HG03342 (cell line): ENCODE measurements at regions not wholly inside any gene's neighbourhood (a gene's known extent, or its start where the extent isn't known, plus 50 kb on each side); places are given as distances from the start of the nearest gene placed in this dataset.

Experiments used
- ATAC-seq: cut with Tn5 transposase; IDR thresholded peaks from one replicate; pipeline ENCODE4 v1.9.1; 2021; ENCODE audit warnings: mild to moderate bottlenecking, moderate library complexity; ENCODE audit not compliant: unreplicated experiment

- no peak for ATAC-seq
Observed at GRCh38 chr6:126603410-126603809, 263.5 kb downstream of the CENPW start.

GRCh38 chr6:126605089-126605488 lies 265.2 kb downstream of the CENPW start:
- ATAC-seq, result no peak

DNA sequence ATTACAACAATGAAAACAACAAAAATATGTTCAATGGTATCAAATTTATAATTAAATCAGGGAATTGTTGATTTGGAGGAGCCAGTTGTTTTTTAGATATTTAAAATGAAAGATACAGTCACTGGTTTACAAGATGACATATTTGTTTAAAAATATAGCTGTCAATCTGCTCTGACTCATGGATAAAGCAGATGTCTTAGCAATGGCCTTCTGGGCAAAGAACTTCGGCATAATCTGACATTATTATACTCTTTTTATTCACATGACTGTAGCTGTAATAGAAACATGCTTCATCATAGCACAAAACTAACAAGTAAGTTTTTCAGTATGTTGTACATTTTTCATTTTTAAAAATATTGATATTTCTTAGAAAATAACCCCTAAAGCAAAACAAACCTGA lies 267.4 kb downstream of the CENPW start:
- no peak for ATAC-seq

GRCh38 chr6:126608681-126609080 lies 268.8 kb downstream of the CENPW start:
- no peak for ATAC-seq

DNA sequence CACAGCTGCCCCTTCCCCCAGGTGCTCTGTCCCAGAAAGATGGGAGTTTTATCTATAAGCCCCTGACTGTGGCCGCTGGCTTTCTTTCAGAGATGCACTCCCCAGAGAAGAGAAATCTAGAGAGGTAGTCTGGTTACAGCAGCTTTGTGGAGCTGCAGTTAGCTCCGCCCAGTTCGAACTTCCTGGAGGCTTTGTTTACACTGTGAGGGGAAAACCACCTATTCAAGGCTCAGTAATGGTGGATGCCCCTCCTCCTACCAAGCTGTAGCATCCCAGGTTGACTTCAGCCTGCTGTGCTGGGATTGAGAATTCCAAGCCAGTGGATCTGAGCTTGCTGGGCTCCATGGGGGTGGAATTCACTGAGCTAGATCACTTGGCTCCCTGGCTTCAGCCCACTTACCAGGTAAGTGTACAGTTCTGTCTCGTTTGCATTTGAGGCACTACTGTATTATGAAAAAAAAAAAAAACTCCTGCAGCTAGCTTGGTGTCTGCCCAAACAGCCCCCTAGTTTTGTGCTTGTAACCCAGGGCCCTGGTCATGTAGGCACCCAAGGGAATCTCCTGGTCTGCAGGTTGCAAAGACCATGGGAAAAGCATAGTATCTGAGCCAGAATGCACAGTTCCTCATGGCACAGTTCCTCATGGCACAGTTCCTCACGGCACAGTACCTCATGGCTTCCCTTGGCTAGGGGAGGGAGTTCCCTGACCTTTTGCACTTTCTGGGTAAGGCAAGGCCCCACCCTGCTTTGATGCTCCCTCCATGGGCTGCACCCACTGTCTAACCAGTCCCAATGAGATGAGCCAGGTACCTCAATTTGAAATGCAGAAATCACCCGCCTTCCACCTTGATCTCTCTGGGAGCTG lies 275.0 kb downstream of the CENPW start:
- no peak for ATAC-seq

DNA sequence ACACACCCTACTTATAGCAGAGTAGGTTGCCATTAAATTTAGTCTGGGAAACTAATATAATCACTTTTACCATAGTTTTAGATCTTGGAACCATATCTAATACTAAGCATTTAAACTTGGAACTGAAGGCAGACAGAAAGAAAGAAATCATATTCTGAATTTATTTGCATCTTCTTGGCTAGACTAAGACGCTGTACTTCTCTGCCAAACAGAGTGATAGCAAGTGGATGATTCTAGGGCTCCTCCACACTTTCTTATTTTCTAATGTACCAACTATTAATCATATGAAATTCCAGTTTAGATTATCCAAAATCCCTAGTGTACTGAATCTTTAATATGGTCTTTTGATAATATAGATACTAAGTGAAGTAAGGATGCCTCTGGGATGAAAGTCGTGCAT lies 277.0 kb downstream of the CENPW start:
- no peak for ATAC-seq

GRCh38 chr6:126618639-126619343 lies 278.9 kb downstream of the CENPW start:
- no peak for ATAC-seq

GRCh38 chr6:126620719-126621118 lies 280.8 kb downstream of the CENPW start:
- ATAC-seq, result no peak

DNA sequence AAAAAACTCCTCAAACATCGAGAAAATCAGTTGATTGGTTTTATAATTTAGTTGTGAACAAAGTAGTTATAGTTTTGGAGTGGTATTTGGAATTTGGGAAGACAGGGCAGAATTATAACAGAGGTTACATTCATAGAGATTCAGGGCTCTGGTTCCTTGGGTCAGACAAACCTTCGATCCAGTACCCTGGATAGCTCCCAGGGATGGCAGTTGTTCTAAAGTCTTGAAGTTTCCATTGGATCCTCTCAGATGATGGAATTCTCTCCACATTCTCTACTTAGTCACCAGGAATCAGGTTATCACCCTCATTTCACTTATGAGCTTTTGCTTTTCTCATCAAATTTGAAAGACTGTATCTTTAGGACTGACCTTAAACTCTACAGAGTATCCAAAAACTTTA lies 285.1 kb downstream of the CENPW start:
- ATAC-seq, result no peak

GRCh38 chr6:126628125-126628524 lies 288.2 kb downstream of the CENPW start:
- ATAC-seq, result peak; percentile 73

DNA sequence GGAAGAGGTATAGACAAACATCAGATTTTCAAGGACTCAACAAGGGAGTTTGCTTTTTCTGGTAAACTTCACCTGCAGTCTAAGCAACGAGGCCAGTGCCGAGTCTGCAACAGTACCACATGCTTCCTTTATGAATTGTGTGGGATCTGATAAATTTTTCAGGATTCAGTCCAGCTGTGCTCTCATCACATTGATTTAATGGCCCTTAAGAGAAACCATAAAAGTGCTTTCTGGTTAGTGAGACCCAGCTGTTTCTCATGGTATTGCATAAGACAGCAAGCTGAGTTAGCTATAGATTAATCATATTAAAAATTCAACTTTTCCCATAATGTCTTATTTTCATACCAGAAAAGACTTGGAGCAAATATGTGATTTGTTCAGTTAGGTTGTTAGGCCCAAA lies 291.4 kb downstream of the CENPW start:
- no peak for ATAC-seq

GRCh38 chr6:126632271-126632670 lies 292.4 kb downstream of the CENPW start:
- no peak for ATAC-seq

GRCh38 chr6:126633373-126633772 lies 293.5 kb downstream of the CENPW start:
- ATAC-seq, result no peak

DNA sequence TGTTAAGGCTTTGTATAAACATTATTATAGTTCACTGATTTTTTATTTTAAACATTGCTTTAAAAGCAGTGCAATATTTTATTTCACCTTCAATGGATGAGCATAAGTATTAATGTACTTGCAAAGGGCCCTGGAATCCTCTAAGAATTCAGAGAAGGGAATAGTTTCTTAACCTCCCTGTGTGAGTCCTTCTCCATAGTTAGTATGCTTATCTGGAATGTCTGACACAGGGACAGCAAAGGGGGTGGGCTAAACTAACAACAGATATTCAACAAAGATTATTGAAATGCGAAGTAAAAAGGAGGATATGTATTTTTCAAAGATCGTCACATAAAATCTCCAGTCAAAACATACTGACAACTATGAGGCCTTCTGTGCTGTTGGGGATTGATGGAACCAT lies 300.4 kb downstream of the CENPW start:
- no peak for ATAC-seq

DNA sequence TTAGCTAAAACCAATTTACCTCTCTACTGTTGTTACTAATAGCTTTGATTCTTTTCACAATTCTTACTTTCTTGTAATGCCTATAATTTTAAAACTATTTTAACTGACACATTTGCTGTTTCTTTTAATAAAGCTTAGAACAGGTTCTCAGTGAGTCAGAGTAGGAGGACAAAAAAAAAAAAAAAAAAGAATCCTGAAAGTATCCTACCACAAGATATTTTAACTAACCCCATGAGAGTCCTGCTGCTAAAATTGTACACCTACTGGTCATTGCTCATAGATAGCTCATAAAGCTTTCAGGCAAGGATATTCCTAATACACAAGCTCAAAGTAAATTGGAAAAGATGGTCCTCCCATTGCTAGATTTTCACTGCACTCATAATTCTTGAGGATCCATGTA lies 301.0 kb downstream of the CENPW start:
- no peak for ATAC-seq

GRCh38 chr6:126641641-126642040 lies 301.7 kb downstream of the CENPW start:
- ATAC-seq, result no peak

DNA sequence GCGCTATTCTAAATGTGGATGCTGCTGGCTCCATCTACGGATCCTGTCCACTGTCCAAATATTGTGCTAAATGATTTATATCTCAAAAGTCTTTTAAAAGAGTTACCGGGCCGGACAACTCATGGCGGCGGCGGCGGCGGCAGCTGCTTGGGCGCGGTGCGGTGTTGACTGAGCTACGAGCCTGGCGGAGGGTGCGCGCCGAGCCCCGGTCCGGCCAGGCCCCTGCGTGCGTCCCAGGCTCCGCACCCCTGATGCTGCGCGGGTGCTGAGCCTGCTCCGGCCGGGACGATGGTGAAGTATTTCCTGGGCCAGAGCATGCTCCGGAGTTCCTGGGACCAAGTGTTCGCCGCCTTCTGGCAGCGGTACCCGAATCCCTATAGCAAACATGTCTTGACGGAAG lies 303.4 kb downstream of the CENPW start:
- ATAC-seq, result no peak

- no peak for ATAC-seq
Observed at GRCh38 chr6:126650931-126651330, 311.0 kb downstream of the CENPW start.

GRCh38 chr6:126657561-126658175 lies 317.8 kb downstream of the CENPW start:
- ATAC-seq, result no peak

DNA sequence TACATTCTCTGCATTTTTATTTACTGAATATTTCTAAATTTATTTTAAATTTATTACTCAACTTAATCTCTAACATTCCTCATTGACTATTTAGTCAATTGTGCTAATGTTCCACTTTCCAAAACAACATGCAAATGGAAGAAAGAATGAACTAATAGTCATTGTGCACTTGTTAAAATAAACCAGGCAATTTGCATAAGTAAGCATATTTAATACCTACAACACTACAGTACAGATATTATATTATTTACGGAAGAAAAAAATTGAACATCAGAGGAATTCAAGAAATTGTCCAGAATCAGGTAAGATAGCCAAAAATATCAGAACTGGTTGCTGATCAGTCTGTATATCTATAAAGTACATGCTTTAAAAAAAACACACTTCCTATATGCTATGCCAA lies 320.5 kb downstream of the CENPW start:
- no peak for ATAC-seq

GRCh38 chr6:126661646-126662045 lies 321.7 kb downstream of the CENPW start:
- ATAC-seq, result no peak

- ATAC-seq, result no peak
Observed at GRCh38 chr6:126662966-126663365, 323.1 kb downstream of the CENPW start.
